ENCODE measurements at regions not wholly inside any gene's neighbourhood (a gene's known extent, or its start where the extent isn't known, plus 50 kb on each side); places are given as distances from the start of the nearest gene placed in this dataset.

DNA sequence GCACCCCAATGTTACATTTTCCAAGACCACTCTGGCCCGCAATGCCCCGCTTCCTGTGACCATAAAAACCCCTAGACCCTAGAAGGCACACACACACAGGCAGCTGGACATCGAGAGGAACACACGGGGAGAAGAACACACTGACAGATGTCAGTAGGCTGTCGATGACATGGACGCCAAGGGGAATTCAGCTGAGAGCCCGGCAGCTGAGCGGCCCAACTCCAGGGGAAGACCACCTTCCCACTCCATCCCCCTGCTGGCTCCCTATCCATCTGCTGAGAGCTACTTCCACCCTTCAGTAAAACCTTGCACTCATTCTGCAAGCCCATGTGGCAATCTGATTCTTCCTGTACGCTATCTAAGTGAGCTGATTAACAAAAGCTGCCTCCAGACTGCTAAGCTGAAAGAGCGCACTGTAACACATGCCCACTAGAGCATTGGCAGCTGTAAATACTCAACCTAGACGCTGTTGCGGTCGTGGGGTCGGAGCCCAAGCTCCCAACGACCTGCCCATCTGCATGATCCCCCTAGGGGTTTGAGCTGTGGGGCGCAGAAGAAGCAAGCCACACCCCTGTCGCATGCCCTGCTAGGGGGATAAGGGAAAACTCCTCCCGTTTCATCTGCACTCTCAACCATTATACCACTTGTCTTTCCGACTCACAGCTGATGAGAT is 843.6 kb upstream of the POT1 start:
- TF ChIP-seq, protein P1, sequence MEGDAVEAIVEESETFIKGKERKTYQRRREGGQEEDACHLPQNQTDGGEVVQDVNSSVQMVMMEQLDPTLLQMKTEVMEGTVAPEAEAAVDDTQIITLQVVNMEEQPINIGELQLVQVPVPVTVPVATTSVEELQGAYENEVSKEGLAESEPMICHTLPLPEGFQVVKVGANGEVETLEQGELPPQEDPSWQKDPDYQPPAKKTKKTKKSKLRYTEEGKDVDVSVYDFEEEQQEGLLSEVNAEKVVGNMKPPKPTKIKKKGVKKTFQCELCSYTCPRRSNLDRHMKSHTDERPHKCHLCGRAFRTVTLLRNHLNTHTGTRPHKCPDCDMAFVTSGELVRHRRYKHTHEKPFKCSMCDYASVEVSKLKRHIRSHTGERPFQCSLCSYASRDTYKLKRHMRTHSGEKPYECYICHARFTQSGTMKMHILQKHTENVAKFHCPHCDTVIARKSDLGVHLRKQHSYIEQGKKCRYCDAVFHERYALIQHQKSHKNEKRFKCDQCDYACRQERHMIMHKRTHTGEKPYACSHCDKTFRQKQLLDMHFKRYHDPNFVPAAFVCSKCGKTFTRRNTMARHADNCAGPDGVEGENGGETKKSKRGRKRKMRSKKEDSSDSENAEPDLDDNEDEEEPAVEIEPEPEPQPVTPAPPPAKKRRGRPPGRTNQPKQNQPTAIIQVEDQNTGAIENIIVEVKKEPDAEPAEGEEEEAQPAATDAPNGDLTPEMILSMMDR (IDR thresholded peaks at IDR 0.05), result no peak
- TF ChIP-seq POLR2A (IDR thresholded peaks at IDR 0.05), result no peak
